HG03571 (cell line): ENCODE measurements at regions not wholly inside any gene's neighbourhood (a gene's known extent, or its start where the extent isn't known, plus 50 kb on each side); places are given as distances from the start of the nearest gene placed in this dataset.
"Not testable (repeated sequence)": the region's sequence is repeated elsewhere in the genome, so short reads cannot be mapped to it uniquely, and the experiment has no call there.

Experiments used
- ATAC-seq: cut with Tn5 transposase; IDR thresholded peaks from one replicate; pipeline ENCODE4 v1.9.1; 2021; ENCODE audit not compliant: unreplicated experiment

DNA sequence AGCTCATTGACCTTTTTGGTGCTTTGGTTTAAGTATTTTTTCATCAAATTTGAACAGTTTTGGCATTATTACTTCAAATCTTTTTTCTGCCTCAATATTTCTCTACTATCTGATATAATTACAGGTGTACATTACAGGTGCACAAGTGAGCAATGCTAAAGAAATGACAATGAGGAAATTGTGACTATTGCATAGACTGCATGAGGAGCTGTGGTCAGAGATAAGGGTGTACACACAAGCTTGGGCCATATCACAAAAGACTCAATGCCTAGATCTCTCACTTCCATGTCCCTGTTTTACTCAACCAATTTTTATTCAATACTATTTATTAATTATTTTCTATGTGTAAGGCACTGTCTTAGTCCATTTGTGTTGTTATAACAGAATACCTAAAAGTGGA lies 251.0 kb upstream of the UBASH3B start:
- ATAC-seq, result no peak

DNA sequence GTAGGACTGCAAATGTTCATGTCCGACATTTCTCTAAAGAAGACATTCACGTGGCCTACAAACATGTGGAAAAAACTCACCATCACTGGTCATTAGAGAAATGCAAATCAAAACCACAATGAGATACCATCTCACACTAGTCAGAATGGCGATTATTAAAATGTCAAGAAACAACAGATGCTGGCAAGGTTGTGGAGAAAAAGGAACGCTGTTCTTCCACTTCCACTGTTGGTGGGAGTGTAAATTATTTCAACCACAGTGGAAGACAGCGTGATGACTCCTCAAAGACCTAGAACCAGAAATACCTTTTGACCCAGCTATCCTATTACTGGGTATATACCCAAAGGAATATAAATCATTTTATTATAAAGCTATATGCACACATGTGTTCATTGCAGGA lies 253.9 kb upstream of the UBASH3B start:
- not testable (repeated sequence) for ATAC-seq

DNA sequence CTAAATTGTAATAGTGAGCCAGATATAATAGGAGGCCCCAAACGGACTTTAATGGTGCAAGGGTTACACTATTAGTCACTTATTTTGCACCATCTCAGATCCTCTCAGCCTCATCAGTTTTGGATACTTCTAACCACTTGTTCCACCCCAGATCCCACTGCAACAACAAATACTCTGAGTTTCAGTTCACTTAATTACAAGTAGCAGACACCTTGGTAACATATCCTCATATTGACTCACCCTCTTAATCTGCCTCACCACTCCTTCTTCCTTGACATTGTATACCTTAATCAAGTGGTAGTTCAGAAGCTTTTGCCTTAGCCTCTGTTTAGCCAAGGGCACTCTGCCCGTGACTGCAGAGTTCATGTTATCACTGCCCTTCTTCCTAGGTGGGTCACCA lies 256.1 kb upstream of the UBASH3B start:
- ATAC-seq, result peak; percentile 62

DNA sequence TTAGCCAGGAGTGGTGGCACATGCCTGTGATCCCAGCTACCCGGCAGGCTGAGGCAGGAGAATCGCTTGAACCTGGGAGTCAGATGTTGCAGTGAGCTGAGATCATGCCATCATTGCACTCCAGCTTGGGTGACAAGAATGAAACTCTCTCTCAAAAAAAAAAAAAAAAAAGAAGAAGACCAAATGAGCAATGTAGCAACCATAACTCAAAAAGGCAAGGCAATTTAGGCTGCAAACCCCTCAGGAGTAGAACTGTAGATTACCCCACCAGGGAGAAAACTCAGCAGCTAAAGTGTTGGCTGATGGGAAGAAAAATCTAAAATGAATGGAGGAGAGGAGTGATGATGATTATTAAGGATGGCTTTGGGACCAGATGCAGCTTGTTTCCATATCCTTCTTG lies 256.7 kb upstream of the UBASH3B start:
- ATAC-seq, result no peak

DNA sequence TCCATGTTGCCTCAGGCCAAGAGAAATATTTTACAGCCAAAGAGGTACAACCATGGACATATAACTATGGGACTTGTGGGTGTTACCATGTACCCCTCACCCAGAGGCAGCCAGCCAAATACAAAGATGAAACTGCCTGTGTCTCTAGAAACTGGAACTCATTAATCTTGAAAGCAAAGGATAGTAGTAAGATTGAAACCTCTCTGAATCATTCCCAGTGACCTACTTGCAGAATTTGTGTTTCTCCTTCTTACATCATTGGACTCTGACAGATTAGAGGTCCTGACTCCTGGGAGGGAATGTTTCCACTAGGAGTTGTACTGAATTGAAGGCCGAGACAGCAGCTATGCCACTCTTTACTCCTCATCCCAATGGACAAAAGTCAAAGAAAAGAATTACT lies 257.4 kb upstream of the UBASH3B start:
- ATAC-seq, result peak; percentile 56

DNA sequence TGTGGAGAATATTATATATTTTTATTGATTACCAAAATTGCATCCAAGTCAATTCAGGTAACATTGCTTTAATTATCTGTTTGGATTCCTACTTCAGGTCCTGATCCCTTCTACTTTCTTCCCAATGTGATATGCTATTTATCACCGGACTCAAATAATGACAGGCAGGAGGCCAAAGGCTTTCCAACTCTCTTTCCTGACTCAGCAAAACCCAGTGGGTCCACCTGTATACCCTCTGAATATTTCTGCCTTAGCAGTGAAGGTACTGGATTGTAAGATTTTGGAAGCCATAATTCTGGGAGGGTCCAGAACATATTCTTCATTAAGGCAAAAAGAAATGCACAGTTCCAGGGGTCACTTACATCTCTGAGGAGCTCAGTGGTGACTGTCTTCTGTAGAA lies 260.2 kb upstream of the UBASH3B start:
- ATAC-seq, result no peak

DNA sequence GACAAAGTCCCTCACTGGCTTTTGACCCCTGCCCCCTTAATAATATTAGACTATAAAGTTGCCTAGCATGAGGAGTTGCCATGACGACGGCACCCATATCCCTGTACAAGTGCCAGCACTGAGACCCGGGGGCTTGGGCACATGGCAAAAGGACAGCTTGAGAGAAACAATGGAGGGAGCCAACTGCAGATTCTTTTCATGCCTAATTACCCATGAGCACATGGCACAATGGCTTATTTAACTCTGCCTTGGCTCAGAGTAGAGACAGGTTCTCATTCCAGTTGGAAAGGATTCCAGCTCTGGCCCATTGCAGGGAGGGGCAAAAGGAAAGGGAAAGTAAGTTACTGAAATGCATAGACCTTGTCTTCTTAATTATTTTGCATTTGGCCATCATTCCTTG lies 261.2 kb upstream of the UBASH3B start:
- ATAC-seq, result no peak

DNA sequence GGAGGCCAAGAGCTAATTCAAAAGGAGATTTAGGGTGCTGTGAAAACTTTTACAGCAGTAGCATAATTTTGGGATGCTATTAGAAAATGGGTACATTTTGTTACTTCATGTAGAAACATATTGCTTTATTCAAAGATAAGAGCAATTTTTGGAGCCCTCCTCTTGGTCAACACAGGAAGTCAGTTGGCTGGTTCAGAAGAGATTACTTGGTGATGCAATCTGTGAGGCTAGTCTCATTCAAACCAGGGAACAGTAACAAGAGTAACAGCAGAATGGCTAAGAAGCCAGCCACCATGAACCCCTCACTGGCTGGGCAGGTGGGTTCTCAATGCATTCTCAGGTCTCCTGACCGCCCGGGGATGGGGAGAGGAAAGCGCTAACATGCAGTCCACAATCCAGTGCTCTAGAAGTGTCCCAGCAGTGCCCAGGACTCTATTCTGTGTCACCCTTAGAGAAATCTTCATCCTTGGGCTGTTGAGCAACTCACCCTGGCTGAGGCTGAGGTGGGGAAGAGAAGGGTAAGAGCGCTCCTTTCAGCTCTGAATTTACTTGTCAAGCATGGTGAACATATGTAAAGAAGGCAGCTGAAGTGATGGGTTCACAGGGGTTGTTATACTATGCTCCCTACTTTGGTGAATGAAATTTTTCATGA lies 262.2 kb upstream of the UBASH3B start:
- no peak for ATAC-seq

DNA sequence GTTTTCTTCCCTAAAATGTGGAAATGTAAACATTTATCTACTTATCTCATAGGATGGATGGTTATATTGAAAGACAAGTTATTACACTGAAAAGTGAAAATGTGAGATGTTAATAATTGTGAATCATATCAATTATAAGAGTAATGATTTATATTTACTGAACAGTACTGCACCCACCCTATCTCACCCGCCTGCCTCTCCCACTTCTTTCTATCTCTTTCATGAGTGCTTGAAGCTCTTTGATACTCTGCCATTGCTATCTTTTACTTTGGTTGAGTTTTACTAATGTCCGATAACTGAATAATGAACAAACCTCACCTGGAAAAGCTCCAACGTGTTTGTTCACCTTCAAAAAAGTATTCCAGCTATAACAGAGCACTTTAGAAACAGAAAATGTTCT lies 263.0 kb upstream of the UBASH3B start:
- ATAC-seq, result no peak

DNA sequence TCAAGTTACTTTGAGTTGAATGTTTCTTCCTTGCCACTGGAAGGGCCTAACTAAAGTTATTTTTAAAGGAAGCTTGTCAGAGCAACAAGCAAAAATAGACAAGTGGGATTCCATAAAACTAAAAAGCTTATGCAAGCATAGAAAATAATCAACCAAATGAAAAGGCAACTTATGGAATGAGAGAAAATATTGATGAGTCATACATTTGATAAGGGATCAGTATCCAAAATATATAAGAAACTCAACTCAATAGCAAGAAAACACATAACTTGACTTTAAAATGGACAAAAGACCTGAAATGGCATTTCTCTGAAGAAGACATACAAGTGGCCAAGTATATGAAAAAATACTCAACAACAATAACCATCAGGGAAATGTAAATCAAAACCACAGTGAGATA lies 264.5 kb upstream of the UBASH3B start:
- no peak for ATAC-seq

DNA sequence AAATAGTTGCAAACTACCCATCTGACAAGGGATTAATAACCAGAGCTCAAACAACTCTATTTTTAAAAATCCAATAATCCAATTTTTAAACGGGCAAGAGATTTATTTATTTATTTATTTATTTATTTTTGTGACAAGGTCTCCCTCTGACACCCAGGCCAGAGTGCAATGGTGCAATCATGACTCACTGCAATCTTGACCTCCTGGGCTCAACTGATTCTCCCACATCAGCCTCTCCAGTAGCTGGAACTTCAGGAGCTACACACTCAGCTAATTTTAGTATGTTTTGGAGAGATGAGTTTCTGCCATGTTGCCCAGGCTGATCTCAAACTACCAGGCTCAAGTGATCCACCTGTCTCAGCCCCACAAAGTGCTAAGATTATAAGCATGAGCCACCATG lies 267.2 kb upstream of the BLID start:
- no peak for ATAC-seq

DNA sequence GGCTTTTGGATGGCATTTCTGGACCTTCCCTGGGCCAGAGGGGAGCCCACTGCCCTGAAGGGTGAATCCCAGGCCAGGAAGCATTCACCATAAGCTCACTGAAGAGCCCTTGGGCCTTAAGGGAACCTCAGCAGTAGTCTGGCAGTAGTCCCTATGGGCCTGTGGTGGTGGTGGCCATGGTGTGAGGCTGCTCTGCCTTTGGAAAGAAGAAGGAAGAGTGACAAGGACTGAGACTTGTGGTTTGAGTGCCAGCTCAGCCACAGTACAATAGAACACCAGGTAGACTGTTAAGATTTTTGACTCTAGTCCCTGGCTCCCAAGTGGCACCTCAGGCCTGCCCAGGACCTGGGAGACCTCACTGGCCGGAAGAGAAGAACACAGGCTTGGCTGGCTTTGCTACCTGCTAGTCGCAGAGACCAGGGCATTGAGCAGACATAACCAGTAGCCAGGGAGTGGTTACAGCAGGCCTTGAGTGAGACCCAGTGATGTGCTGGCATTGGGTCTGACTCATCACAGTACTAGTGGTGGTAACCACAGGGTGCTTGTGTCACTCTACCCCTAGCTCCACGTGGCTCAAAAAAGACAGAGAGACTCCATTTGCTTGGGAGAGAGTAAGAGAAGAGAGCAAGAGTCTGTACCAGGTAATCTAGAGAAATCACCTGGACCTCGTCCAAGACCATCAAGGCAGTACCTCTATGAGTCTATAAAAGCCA lies 259.8 kb upstream of the BLID start:
- ATAC-seq, result no peak

DNA sequence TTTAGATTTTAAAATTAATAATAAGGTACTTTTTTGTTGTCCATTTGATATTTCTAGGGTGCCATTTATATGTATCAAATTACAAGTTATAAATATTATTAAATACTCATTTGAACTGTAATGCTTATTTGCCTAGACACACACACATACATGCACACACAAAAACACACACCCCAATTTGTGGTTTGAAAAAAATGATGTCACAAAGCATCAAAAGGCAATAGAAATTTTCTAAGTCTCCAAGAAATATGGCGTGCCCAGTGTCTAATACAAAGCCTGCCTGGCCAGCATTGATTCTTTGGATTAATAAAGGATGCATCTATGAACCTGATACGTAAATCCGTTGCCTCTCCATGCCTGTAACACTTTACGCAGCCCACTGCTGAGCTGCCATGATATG lies 252.8 kb upstream of the BLID start:
- no peak for ATAC-seq

DNA sequence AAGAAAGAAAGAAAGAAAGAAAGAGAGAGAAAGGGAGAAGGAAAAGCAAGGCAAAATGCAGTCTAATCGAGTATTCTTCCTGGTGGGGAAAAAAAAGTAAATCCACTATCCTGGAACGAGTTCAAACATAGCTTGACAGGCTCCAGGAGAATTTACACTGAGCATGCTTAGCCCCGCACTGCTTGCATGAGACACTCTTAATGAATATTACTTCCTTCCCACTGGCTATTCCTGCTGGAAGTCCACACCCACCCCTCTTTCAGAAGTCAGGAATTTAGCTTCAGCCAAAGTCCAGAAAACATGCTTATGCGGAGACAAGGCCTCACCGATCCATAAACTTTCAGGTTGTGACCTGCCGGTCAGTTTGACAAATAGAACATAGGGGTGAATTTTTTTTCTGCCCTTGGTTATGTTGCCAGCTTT lies 251.8 kb upstream of the BLID start:
- no peak for ATAC-seq

DNA sequence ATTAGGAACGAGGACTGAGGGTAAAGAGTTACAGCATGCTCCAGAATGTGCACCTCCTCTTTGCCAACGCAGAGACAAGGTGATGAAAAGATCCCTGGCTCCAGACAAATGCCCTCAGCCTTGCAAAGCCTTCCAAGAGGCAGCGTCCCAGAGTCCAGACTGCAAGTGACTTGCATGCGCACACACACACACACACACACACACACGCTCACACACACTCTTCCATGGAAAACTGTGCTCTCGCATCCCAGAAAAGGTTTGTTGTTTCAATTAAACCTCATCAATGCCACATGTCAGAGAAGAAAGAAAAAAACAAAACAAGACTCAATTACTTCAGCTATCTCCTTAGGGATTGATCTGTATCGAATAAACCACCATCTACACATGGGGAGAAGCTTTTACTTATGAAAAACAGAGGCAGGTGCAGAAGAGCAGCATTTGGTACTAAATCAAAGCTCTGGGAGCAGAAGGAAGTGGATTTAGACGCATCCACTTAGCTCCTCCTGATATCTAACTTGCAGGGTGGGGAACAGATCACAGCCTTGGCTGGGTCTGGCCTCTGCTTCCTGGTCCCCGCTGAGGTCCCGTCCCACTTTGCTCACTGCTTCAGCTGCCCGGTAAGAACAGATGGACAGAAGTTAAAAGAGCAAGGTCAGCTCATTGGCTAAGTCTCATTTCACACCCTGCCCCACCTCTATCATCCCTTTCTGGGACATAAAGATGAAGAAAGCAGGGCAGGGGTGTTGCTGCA lies 249.8 kb upstream of the BLID start:
- ATAC-seq, result no peak

DNA sequence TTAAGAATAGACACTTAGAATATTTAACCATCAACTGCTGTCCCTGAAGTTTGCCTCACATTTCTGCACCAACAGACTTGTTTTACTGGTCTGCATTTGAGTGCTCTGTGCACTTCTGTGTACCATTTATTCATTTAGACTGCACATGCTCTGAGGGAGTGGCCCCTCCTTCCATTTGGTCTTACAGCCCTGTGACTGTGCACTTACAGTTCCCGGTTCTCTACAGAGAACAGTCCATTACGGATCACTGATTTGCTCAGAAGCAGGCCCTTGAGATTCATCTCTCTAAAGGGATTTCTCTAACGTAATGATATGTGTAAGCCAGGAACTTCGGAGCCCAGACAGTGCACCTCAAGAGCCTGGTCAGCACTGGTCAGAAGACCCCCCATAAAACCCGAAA lies 247.3 kb upstream of the BLID start:
- no peak for ATAC-seq

DNA sequence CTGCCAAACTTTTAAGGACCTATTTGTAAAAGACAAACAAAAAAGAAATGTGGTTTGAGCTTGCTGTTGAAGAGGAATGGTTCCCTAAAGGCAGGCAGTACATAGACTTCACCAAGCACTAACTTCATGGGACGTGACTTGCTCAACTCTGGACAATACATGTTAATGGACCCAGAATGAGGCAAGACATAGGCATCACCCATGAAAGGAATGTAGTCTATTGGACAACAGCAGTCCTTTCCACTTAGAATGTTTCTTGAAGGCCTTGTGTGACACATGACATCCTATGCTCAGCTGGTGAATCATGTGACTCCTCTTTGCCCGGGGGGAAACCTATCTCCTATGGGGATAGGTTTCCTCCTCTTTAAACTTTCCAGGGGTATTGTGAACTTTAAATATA lies 246.4 kb upstream of the BLID start:
- no peak for ATAC-seq

DNA sequence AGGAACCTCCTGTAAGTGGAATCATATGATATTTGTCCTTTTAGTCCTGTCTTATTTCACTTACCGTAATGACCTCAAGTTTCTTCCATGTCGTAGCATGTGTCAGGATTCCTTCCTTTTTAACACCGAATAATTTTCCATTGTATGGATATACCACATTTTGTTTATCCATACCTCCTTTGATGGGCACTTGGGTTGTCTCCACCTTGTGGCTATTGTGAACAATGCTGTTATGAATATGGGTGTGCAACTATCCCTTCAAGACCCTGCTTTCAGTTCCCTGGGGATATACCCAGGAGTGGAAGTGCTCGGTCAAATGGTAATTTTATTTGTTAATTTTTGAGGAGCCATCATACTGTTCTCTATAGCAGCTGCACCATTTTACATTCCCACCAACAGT lies 244.9 kb upstream of the BLID start:
- ATAC-seq, result no peak

DNA sequence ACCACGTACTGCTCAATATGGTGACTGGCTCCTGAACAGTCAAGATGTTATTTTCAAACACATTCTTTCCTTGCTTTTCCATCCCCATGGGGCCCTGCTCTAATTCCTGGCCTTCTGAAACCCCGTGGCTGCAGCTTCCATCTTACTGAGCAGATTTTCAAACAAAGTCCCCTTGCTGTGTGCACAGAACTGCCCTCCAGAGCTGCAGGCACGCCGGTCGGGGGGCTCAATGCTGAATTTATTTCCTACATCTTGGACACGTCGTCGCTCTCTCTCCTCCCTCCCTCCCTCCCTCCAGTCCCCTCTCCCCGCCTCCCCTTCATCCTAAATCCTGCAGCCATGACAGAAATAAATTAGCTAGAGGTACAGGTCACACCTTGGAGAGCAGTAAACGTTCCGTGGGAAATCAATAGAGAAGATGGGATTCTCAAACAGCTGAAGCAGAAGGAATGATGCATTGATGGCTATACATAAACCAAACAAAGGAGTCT lies 243.1 kb upstream of the BLID start:
- ATAC-seq, result no peak

DNA sequence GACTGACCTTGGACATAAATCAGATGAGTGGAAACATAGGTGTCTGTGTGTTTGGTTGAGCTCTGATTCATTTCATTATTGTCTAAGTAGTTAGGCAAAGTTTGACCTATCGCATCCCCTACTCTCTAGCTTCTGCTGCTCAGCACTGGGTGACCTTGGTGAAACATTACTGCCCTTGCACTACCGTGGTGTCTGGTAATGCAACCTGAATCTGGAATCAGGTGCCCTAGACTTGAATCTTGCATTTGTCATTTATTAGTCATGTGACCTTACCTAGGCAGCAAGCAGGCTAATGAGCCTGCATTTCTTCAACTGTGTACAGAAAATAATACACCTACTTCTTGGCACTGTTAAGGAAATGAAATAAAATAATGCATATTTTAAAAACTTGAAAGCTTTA lies 242.3 kb upstream of the BLID start:
- no peak for ATAC-seq

DNA sequence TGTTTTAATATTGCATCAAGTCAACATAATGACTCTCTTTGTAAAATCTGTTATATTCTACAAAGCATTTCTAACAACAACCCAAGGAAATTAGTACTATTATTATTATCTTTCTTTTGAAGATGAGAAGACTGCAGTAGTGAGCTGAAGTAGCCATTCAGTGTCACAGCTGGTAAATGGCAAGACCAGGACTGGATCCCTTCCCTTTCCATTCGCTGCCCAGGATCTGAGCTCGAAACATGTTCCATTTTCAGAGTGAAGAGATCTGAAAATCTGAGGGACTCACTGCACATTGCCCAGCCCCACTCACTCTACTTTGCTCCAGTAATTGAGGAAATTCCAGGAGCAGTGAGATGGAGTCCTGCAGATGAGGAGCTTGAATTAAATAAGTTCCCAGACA lies 240.0 kb upstream of the BLID start:
- ATAC-seq, result no peak

DNA sequence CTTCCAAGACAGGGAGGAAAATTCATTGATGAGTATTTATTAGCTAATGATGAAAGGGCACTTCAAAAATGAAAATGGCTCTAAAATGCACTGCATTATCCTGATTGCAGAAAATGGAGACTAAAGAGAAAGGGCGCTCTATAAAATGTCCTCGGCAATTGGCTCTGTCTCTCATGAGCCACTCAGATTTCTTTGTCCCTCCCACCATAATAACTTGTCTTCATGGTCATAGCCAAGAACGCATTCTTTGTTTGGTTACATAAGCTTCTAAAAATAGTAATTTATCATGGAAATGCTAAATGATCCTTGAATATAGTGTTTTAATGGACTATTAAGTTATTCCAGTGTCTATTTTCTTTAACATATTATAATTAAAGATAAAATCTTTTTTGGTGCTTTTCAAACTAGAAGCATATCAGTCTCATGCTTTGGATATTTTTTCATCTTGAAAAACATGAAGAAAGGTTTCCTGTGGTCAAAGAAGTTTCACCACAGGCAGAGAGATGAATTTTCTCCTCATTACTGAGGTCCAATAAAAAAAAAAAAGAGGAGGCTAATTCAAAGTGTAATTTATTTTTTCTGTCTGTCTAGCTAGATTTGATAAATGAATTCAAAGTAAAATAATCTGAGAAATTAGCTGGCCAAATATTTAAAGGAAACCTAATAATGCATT lies 238.1 kb upstream of the BLID start:
- no peak for ATAC-seq
